ENCODE measurements at regions not wholly inside any gene's neighbourhood (a gene's known extent, or its start where the extent isn't known, plus 50 kb on each side); places are given as distances from the start of the nearest gene placed in this dataset.
A peak's percentile ranks its signal among the peaks of the same experiment; 100 is the strongest.
"Not testable (repeated sequence)": the region's sequence is repeated elsewhere in the genome, so short reads cannot be mapped to it uniquely, and the experiment has no call there.

GRCh38 chr4:25474690-25475089 is 97.6 kb downstream of the ANAPC4 start:
- no peak for DNase-seq

- no peak for DNase-seq
These were observed 100.2 kb downstream of the ANAPC4 start for GRCh38 chr4:25477221-25477620.

- no peak for DNase-seq
These were observed 104.6 kb downstream of the ANAPC4 start for GRCh38 chr4:25481648-25482047.

- DNase-seq = no peak
These were observed 107.2 kb downstream of the ANAPC4 start for GRCh38 chr4:25484243-25484721.

GRCh38 chr4:25485104-25485503 is 108.0 kb downstream of the ANAPC4 start:
- DNase-seq = no peak

GRCh38 chr4:25486171-25486570 is 109.1 kb downstream of the ANAPC4 start:
- no peak for DNase-seq

GRCh38 chr4:25487155-25487554 is 110.1 kb downstream of the ANAPC4 start:
- no peak for DNase-seq

GRCh38 chr4:25489253-25489797 is 112.3 kb downstream of the ANAPC4 start:
- DNase-seq = peak in 1 of 2 experiments; percentile 34

- no peak for DNase-seq
These were observed 116.4 kb downstream of the ANAPC4 start for GRCh38 chr4:25493466-25493865.

GRCh38 chr4:25494166-25494565 is 117.1 kb downstream of the ANAPC4 start:
- DNase-seq = no peak

GRCh38 chr4:25500626-25501316 is 123.7 kb downstream of the ANAPC4 start:
- peak; percentile 99 for DNase-seq

GRCh38 chr4:25502115-25502514 is 125.1 kb downstream of the ANAPC4 start:
- peak in 1 of 2 experiments; percentile 26 for DNase-seq

GRCh38 chr4:25503779-25504178 is 126.7 kb downstream of the ANAPC4 start:
- no peak for DNase-seq

- DNase-seq = no peak
These were observed 128.0 kb downstream of the ANAPC4 start for GRCh38 chr4:25504932-25505636.

- DNase-seq = no peak
These were observed 128.6 kb downstream of the ANAPC4 start for GRCh38 chr4:25505637-25505991.

- DNase-seq = no peak
These were observed 129.0 kb downstream of the ANAPC4 start for GRCh38 chr4:25506032-25506571.

- no peak for DNase-seq
These were observed 132.6 kb downstream of the ANAPC4 start for GRCh38 chr4:25509646-25510045.

- DNase-seq = not testable (repeated sequence)
These were observed 134.8 kb downstream of the ANAPC4 start for GRCh38 chr4:25511823-25512222.

- DNase-seq = peak; percentile 9 to 70
These were observed 136.8 kb downstream of the ANAPC4 start for GRCh38 chr4:25513814-25514213.

- DNase-seq = no peak
These were observed 132.2 kb upstream of the SLC34A2 start for GRCh38 chr4:25523405-25523804.

- no peak for DNase-seq
These were observed 131.0 kb upstream of the SLC34A2 start for GRCh38 chr4:25524663-25525062.

- DNase-seq = no peak
These were observed 129.8 kb upstream of the SLC34A2 start for GRCh38 chr4:25525896-25526295.

GRCh38 chr4:25527034-25527433 is 128.6 kb upstream of the SLC34A2 start:
- no peak for DNase-seq

- no peak for DNase-seq
These were observed 127.3 kb upstream of the SLC34A2 start for GRCh38 chr4:25528391-25528790.

Data from NCI-H524 (cell line).